Neural progenitor cell (in vitro differentiated cells): ENCODE measurements at regions not wholly inside any gene's neighbourhood (a gene's known extent, or its start where the extent isn't known, plus 50 kb on each side); places are given as distances from the start of the nearest gene placed in this dataset.

ENCODE experiments used
- CTCF ChIP-seq: fragments of 200-600 bp; sonication (generic); IDR thresholded peaks from 2 replicates; pipeline ENCODE4 v1.5.1; 2017; ENCODE audit warnings: antibody characterized with exemption, mild to moderate bottlenecking
- EZH2 ChIP-seq: fragments of 200-600 bp; sonication (generic); IDR thresholded peaks from 2 replicates; pipeline ENCODE4 v1.6.1; 2017; ENCODE audit warnings: antibody characterized with exemption, mild to moderate bottlenecking, moderate library complexity
- EZH2phosphoT487 ChIP-seq: fragments of 200-600 bp; sonication (generic); IDR thresholded peaks from 2 replicates; pipeline ENCODE4 v1.6.1; 2017; ENCODE audit warnings: antibody characterized with exemption

DNA sequence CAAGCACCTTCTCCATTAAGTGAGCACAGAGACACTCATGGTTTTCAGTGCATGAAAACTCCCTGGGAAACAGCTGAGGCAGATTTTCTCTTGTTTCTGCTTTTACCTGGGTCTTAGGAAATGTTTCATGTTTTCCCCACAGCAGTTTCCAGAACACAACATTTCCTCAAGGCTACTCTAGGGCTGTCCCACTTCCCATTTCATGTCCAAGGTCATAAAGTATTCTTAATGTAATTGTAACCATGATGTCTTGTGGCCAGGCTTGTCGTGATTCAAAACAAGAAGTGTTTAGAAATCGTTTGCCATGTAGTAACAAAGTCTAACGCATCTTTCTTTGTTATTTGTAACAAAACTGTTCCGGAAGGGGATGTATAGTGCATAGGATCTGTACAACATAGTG, 83.8 kb upstream of the NRP1 start:
- TF ChIP-seq CTCF: no peak
- no peak for TF ChIP-seq EZH2
- no peak for TF ChIP-seq EZH2phosphoT487
